ENCODE measurements at regions not wholly inside any gene's neighbourhood (a gene's known extent, or its start where the extent isn't known, plus 50 kb on each side); places are given as distances from the start of the nearest gene placed in this dataset.

DNA sequence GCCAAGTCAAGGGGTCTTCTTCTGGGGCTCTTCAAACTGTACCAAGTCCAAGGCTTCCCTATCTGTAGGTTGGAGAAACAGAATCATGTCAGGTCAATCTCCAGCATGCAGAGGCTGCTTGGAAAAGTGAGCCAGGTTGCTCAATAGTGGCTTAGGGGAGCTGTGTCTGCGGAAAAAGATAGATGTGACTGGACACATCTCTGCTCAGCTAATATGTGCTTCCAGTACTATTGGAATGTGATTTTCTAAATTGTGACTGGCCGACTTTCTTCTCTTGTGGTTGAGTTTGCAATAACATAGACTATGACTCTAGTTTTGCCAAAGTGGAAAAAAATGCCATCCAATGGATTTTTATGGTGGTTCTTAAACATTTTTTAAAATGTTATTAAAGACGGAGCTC is 136.7 kb downstream of the BOD1 start:
- TF ChIP-seq, protein P1, sequence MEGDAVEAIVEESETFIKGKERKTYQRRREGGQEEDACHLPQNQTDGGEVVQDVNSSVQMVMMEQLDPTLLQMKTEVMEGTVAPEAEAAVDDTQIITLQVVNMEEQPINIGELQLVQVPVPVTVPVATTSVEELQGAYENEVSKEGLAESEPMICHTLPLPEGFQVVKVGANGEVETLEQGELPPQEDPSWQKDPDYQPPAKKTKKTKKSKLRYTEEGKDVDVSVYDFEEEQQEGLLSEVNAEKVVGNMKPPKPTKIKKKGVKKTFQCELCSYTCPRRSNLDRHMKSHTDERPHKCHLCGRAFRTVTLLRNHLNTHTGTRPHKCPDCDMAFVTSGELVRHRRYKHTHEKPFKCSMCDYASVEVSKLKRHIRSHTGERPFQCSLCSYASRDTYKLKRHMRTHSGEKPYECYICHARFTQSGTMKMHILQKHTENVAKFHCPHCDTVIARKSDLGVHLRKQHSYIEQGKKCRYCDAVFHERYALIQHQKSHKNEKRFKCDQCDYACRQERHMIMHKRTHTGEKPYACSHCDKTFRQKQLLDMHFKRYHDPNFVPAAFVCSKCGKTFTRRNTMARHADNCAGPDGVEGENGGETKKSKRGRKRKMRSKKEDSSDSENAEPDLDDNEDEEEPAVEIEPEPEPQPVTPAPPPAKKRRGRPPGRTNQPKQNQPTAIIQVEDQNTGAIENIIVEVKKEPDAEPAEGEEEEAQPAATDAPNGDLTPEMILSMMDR (conservative IDR thresholded peaks at IDR 0.05; ENCODE audit: low read depth, low read length) = no peak
- no peak overlapping the region for H3K4me3 ChIP-seq (ENCODE audit: low read length)
- no peak for DNase-seq (ENCODE audit: low read depth)

DNA sequence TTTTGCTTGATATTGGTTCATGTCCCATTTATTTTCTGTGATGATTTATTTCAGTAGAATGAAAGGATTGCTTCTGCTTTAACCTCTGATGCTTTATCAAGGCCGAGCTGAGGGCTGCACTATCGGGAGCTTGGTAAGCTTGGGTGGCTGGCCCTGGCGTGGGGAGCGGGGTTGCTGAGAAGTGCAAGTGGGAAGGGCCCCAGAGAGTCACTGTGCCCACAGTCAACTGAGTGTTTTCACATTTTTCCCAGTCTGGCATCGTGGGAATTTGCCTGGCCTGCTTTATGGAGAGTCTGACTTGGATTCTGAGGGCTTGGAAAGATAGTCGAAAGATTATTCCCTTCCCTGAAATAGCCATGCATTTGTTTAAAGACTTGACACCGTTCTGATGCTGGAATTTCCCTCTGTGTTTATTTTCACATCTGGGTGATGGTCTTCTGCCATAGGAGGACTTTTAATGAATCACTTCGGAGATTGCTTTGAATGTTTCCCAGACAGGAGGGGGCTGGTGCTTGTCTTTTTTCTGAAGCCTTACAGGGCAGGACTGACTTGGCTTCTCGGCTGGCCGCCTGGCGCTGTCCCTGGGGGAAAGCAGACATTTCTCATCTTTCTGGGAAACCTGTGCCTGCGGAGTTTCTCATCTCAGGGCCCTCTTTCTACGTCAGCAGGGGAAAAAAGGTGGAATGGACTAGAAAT is 139.0 kb downstream of the BOD1 start:
- no peak overlapping the region for H3K4me3 ChIP-seq (ENCODE audit: low read length)
- DNase-seq (ENCODE audit: low read depth) = no peak
- TF ChIP-seq, protein P1 (conservative IDR thresholded peaks at IDR 0.05; ENCODE audit: low read depth, low read length) = no peak

DNA sequence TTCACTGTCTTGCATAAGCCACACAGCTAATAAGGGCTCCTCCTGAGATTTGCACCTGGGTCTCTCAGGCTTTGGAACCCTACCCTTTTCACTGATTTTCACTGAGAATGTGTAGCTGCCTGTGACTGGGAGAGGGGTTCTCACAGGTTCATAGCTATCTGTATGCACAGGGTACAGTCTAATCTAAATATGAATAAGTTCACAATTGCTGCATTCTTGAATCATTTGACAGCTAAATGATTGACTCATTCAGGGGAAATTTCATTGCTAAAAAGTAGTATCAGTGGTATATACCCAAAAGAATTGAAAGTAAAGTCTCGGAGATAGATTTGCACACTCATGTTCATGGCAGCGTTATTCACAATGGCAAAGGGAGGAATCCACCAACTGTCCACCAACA is 140.7 kb downstream of the BOD1 start:
- DNase-seq (ENCODE audit: low read depth) = no peak
- TF ChIP-seq, protein P1 (conservative IDR thresholded peaks at IDR 0.05; ENCODE audit: low read depth, low read length) = no peak
- no peak overlapping the region for H3K4me3 ChIP-seq (ENCODE audit: low read length)

DNA sequence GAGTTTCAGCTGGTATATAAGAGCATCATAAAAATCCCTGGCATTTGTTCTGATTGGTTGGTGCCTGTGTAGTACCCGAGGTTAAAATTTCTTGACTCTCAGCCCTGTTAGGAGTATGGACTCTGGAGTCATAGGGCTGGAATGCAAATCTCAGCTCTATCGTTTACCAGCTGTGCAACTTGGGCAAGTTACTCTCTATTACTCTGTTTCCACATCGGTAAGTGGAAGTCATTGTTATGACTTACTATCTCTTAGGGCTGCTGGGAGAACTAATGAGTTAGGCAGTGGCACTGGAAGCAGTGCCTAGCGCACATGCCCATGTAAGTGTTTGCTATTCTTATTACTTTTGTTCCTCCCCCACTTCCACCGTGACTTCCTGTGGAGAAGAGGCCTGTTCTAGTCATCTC is 141.6 kb downstream of the BOD1 start:
- no peak for DNase-seq (ENCODE audit: low read depth)
- H3K4me3 ChIP-seq (ENCODE audit: low read length) = no peak overlapping the region
- TF ChIP-seq, protein P1 (conservative IDR thresholded peaks at IDR 0.05; ENCODE audit: low read depth, low read length) = no peak

DNA sequence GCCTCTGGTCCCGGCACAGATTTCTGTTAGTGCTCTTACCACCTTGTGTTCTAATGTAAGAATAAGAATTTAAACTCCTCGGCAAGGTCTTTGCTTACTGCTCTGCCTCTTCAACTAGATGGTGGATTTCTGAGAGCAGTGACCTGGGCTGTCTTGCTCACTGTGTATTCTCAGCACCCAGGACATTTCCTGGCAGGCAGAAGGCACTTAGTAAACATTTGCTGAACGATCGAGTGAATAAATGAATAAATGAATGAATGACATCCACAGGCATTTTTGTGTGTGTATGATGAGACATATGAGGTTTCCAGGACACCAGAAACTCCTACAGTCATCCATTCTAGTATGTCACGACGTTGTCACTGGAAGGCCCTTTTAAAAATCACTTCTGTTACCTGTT is 143.2 kb downstream of the BOD1 start:
- H3K4me3 ChIP-seq (ENCODE audit: low read length) = no peak overlapping the region
- no peak for DNase-seq (ENCODE audit: low read depth)
- TF ChIP-seq, protein P1 (conservative IDR thresholded peaks at IDR 0.05; ENCODE audit: low read depth, low read length) = no peak

DNA sequence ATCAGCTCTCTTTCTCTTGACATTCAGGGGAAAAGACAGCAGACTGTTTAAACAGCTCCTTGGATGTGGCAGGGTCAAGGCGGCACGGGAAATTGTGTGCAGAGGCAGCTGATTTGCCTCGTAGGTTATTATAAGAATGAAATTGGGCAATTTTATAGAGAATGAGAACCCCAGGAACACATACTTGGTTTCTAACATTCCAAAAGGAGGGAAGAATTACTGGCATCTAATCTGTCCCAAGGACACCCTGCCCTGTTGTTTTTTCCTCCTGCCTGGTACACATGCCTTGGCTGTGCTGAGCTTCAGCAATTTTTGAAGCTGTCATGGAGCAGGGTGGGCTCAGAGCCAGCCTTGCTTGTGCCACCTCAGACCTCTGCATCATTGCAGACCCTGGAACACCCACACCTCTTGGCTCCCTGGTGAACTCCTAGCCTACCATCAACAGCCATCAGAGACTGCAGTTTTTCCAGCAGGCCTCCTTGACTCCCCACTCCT is 143.6 kb downstream of the BOD1 start:
- TF ChIP-seq, protein P1 (conservative IDR thresholded peaks at IDR 0.05; ENCODE audit: low read depth, low read length) = no peak
- no peak overlapping the region for H3K4me3 ChIP-seq (ENCODE audit: low read length)
- peak; percentile 49 for DNase-seq (ENCODE audit: low read depth)

DNA sequence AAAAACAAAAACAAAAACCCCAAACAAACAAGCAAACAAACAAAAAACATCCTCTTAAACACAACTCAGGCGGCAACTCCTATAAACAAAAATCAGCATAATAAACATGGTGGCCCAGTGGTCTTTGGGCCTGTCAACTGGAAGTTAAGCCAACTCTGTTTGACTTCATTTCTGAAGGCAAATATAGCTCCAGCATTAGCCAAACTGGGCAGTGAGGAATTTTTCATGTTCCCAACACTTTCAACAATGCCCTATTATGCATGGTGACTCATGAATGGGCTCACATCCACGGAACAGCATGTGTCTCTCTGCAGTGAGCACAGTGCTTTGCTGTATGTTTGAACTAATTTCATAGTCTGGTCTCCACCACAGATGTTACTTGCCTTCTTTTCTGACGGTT is 143.9 kb upstream of the STC2 start:
- DNase-seq (ENCODE audit: low read depth) = peak; percentile 98
- TF ChIP-seq, protein P1 (conservative IDR thresholded peaks at IDR 0.05; ENCODE audit: low read depth, low read length) = no peak
- no peak overlapping the region for H3K4me3 ChIP-seq (ENCODE audit: low read length)
